ENCODE measurements at regions not wholly inside any gene's neighbourhood (a gene's known extent, or its start where the extent isn't known, plus 50 kb on each side); places are given as distances from the start of the nearest gene placed in this dataset.
"Not testable (repeated sequence)": the region's sequence is repeated elsewhere in the genome, so short reads cannot be mapped to it uniquely, and the experiment has no call there.

- no peak for TF ChIP-seq CTCF (IDR thresholded peaks at IDR 0.05; ENCODE audit: unreplicated experiment)
Observed at GRCh38 chr1:116195077-116195868, 84.1 kb downstream of the MAB21L3 start.

GRCh38 chr1:116200343-116200742 lies 89.1 kb downstream of the MAB21L3 start:
- DNase-seq (ENCODE audit: low spot score, unreplicated experiment); H3K9me3 Mint-ChIP-seq (ENCODE audit: low read depth); H3K4me1 Mint-ChIP-seq (ENCODE audit: low read depth); H3K27me3 Mint-ChIP-seq; H3K36me3 Mint-ChIP-seq (ENCODE audit: insufficient read depth); H3K4me3 Mint-ChIP-seq (ENCODE audit: low read depth): not testable (repeated sequence)
- H3K27ac Mint-ChIP-seq = peak overlapping the region; percentile 73

More at GRCh38 chr1:116195077-116195868, 84.1 kb downstream of the MAB21L3 start:
- peaks cover 6% of the 10 kb centered on the region for H3K27me3 Mint-ChIP-seq
- H3K9me3 Mint-ChIP-seq (ENCODE audit: low read depth) = peaks cover 5% of the 10 kb centered on the region
- H3K4me3 Mint-ChIP-seq (ENCODE audit: low read depth) = no peak overlapping the region
- peaks cover 13% of the 10 kb centered on the region for H3K4me1 Mint-ChIP-seq (ENCODE audit: low read depth)
- no peaks in the 10 kb centered on the region for H3K36me3 Mint-ChIP-seq (ENCODE audit: insufficient read depth)
- DNase-seq (ENCODE audit: low spot score, unreplicated experiment) = no peak
- no peak overlapping the region for H3K27ac Mint-ChIP-seq

GRCh38 chr1:116201911-116202310 lies 90.7 kb downstream of the MAB21L3 start:
- peaks cover 3% of the 10 kb centered on the region for H3K27me3 Mint-ChIP-seq
- H3K9me3 Mint-ChIP-seq (ENCODE audit: low read depth) = no peaks in the 10 kb centered on the region
- peaks cover 5% of the 10 kb centered on the region for H3K4me1 Mint-ChIP-seq (ENCODE audit: low read depth)
- DNase-seq (ENCODE audit: low spot score, unreplicated experiment) = no peak
- no peaks in the 10 kb centered on the region for H3K36me3 Mint-ChIP-seq (ENCODE audit: insufficient read depth)
- H3K27ac Mint-ChIP-seq = no peak overlapping the region
- no peak for TF ChIP-seq CTCF (IDR thresholded peaks at IDR 0.05; ENCODE audit: unreplicated experiment)
- no peak overlapping the region for H3K4me3 Mint-ChIP-seq (ENCODE audit: low read depth)

GRCh38 chr1:116203181-116203723 lies 92.1 kb downstream of the MAB21L3 start:
- Mint-ChIP-seq H3K27ac (no peak overlapping the region), H3K27me3 (peaks cover 3% of the 10 kb centered on the region), H3K9me3 (ENCODE audit: low read depth) (no peaks in the 10 kb centered on the region), H3K4me1 (ENCODE audit: low read depth) (peaks cover 5% of the 10 kb centered on the region), H3K4me3 (ENCODE audit: low read depth) (no peak overlapping the region), H3K36me3 (ENCODE audit: insufficient read depth) (no peaks in the 10 kb centered on the region)
- no peak for DNase-seq (ENCODE audit: low spot score, unreplicated experiment)
- no peak for TF ChIP-seq CTCF (IDR thresholded peaks at IDR 0.05; ENCODE audit: unreplicated experiment)

- Mint-ChIP-seq H3K36me3 (ENCODE audit: insufficient read depth) (no peaks in the 10 kb centered on the region), H3K27me3 (peaks cover 3% of the 10 kb centered on the region), H3K27ac (no peak overlapping the region), H3K4me1 (ENCODE audit: low read depth) (peaks cover 5% of the 10 kb centered on the region), H3K9me3 (ENCODE audit: low read depth) (no peaks in the 10 kb centered on the region), H3K4me3 (ENCODE audit: low read depth) (no peak overlapping the region)
- no peak for DNase-seq (ENCODE audit: low spot score, unreplicated experiment)
- no peak for TF ChIP-seq CTCF (IDR thresholded peaks at IDR 0.05; ENCODE audit: unreplicated experiment)
Observed at GRCh38 chr1:116203920-116204319, 92.7 kb downstream of the MAB21L3 start.

Data from progenitor cell of endocrine pancreas (in vitro differentiated cells).